Retina (tissue), 1 donor: ENCODE measurements at regions not wholly inside any gene's neighbourhood (a gene's known extent, or its start where the extent isn't known, plus 50 kb on each side); places are given as distances from the start of the nearest gene placed in this dataset.
"Not testable (repeated sequence)": the region's sequence is repeated elsewhere in the genome, so short reads cannot be mapped to it uniquely, and the experiment has no call there.

Experiments used
- DNase-seq: peaks from one replicate; pipeline ENCODE4 v3.0.0-alpha.2; 2016

- DNase-seq: no peak
Observed at GRCh38 chrX:55813150-55813549, 95.6 kb downstream of the RRAGB start.

GRCh38 chrX:55815546-55815945 lies 98.0 kb downstream of the RRAGB start:
- DNase-seq: no peak

GRCh38 chrX:55816023-55816422 lies 98.5 kb downstream of the RRAGB start:
- no peak for DNase-seq

- DNase-seq: no peak
Observed at GRCh38 chrX:55818673-55819375, 101.3 kb downstream of the RRAGB start.

GRCh38 chrX:55839485-55839884 lies 121.9 kb downstream of the RRAGB start:
- DNase-seq: no peak

- no peak for DNase-seq
Observed at GRCh38 chrX:55841962-55842752, 124.6 kb downstream of the RRAGB start.

GRCh38 chrX:55866779-55867178 lies 149.2 kb downstream of the RRAGB start:
- not testable (repeated sequence) for DNase-seq

- DNase-seq: no peak
Observed at GRCh38 chrX:55867181-55867651, 149.7 kb downstream of the RRAGB start.

GRCh38 chrX:55867708-55868107 lies 150.2 kb downstream of the RRAGB start:
- DNase-seq: no peak

GRCh38 chrX:55874807-55875206 lies 157.3 kb downstream of the RRAGB start:
- no peak for DNase-seq

GRCh38 chrX:55883541-55883940 lies 166.0 kb downstream of the RRAGB start:
- not testable (repeated sequence) for DNase-seq

GRCh38 chrX:55907968-55908607 lies 190.5 kb downstream of the RRAGB start:
- peak; percentile 71 for DNase-seq

- peak; percentile 66 for DNase-seq
Observed at GRCh38 chrX:55908661-55909212, 191.2 kb downstream of the RRAGB start.

- no peak for DNase-seq
Observed at GRCh38 chrX:55919367-55920221, 202.0 kb downstream of the RRAGB start.

- no peak for DNase-seq
Observed at GRCh38 chrX:55924574-55924973, 207.0 kb downstream of the RRAGB start.

GRCh38 chrX:55928529-55928928 lies 211.0 kb downstream of the RRAGB start:
- DNase-seq: not testable (repeated sequence)
